ENCODE measurements at regions not wholly inside any gene's neighbourhood (a gene's known extent, or its start where the extent isn't known, plus 50 kb on each side); places are given as distances from the start of the nearest gene placed in this dataset.

DNA sequence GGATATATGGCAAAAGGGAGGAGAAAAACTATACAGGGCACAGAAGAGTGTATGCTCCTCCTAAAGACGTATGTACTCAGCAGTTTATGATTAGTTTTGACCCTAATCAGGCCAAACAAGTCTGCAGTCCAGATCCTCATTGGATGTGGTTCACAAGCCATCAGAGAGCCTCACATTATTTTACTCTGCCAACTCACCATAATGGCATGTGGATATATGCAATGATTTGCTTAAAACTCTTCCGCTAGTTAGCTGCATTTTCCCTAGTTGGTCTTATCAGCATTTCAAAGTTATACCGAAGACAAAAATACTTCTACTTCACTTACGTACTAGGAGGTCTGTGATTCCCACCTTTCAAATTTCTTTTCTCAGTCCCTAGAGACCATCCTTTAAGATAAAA, 198.4 kb downstream of the CMPK2 start:
- no peak for DNase-seq (ENCODE audit: low read depth)

DNA sequence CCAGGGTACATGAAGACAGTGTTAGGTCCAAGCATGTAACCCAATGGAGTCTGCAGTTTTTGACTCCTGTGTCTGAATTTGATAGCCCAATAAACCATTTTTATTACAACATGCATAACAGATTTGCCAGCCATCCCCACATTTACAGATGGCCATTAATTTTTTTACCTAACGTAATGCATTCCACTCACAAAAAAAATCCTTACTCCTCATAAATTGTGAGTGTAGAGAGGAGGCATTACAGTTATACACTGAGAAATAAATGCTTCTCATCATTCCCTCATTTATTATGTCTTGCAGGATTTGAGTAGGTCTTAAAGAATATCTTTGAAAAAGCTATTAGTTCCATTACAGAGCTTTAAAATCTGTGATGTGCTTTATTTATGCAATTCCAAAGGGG, 193.8 kb downstream of the CMPK2 start:
- DNase-seq (ENCODE audit: low read depth) = no peak

DNA sequence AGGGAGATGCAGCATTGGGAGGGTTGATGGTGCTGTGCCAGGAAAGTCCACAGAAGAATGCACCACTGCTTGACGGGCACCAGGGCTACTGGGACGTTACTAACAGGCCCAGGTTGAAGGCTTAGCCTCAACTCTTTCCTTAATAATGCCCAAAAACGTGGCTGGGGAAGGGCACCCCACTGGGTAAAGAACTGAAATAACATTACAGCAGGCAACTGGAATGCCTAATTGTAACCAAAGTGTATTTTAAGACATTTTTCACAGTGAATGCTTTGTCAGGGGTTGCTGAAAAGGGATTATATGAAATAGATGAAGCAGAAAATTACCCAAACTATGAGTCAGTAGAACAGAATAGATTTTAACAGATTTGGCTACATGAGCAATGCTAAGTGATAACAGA, 191.3 kb downstream of the CMPK2 start:
- DNase-seq (ENCODE audit: low read depth) = no peak

DNA sequence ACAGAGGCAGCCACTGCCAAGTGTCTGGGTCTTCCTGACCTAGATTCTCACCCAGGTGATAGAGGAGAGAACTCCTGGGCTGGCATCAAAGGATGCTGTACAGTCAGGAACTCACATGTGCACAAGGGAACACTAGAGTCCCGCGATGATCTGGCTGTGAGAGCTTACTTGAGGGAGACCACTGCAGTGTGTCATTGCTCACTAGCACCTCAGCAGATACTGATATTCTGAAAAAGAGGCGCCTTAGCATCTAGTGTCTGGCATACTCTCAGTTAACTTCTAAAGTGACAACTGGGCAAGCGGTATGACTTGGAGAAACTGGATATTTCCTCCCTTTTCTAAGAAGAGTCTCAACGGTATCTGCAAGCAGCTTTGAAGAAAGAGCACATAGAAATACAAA, 189.9 kb downstream of the CMPK2 start:
- no peak for DNase-seq (ENCODE audit: low read depth)

DNA sequence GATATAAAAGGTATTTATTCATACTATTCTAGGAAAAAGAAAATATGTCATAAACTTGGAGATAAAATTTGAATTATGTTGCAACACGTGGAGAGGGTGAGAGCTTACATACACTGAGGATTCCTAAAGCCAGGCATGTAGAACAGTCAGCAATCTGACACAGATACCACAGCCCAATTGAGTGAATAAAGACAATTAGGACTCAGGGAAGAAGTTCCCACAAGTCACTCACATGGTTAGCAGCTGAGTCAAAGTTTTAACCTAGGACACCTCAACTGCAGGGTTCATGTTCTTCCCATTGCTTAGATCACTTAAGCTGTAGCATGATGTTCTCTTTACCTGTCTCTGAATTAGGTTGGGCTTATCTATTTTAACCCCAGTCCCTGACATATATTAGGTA, 189.5 kb downstream of the CMPK2 start:
- DNase-seq (ENCODE audit: low read depth) = no peak

DNA sequence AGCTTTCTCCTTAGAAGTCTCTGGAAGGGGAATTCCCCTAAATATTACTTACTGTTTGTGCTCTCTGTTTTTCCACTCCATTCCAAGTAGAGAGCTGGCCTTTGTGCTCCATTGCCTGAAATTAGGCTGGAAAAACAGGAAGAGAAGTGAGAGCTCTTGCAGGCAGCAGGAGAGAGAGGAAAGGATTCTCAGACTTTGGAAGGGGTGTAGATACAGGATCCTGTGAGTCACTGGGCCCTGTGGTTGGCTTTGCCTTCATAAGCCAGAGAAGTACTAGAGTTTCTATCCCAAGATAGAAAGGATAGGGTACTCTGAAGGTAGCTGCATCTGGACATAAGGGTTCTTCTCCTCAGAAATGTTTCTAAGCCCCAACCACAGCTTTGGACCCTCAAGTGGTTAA, 188.9 kb downstream of the CMPK2 start:
- no peak for DNase-seq (ENCODE audit: low read depth)

DNA sequence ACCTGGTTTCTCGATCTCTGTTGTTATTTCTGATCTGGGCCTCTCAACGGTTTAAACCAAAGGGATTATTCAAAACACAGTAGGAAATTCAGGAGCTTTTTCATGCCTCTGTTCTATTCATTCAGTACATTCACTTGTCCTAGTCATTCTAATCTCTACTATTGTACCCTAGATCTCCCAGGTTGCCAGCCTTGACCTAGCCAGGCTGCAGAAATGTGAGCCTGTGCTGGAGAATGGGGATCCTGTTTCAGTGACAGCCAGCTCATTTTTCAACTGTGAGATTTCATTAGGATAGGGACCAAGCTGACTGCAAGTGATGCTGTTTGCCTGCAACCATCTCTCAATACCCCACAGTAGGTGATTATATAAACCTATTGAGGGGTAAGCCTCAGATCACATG, 186.2 kb downstream of the CMPK2 start:
- DNase-seq (ENCODE audit: low read depth) = no peak

DNA sequence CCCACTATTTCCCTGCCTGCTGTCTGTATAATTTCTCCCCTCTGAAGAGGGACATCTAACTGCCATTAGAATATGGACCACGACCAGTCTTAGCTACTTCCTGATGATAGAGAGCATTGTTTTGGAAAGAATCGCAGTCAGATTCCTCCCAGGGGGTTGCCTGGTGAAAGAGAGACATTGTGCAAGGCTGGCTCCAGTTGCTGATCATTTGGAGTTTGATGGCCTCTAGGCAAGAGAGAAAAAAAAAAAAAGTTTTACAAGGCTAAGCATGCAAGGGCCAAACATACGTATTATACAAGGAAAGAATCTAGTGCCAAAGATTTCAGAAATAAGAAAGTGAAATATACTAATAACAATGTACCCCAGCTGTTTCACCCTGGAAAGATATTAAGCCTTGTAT, 182.2 kb downstream of the CMPK2 start:
- no peak for DNase-seq (ENCODE audit: low read depth)

DNA sequence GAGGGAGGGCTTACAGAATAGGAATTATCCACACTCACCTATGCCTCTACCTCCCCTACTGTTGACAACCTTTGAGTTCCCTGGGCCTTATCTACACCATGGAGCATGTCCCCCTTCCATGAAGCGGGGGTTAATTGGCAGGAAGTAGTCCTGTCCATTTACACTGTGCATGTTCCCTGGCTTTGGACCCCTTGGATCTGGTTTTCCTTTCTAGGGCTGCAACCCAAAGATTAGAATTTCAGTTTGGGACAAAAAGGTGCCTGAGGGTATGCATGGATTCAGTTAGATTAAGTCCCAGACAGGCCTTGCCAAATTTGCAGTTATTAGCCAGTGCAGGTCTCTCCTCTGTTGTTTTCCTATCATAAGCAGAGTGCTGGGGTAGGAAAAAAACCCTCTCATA, 180.3 kb downstream of the CMPK2 start:
- DNase-seq (ENCODE audit: low read depth) = no peak

DNA sequence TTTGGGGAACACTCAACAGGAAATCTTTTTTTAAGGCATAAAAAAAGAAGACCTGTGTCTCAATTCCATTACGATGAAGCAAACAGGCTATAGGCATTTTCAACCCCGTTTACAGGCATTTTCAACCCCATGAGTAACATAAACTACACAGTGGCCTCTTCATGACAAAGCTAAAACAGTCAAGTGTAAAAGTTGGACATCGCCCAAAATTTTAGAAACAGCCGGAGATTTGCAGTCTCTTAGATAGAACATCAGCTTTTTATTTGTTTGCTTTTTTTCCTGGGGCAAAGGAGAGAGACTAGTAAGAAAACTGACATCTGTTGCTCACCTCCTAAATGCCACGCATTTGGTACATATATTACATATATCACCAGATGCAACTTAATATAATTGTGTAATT, 173.7 kb downstream of the CMPK2 start:
- DNase-seq (ENCODE audit: low read depth) = no peak

DNA sequence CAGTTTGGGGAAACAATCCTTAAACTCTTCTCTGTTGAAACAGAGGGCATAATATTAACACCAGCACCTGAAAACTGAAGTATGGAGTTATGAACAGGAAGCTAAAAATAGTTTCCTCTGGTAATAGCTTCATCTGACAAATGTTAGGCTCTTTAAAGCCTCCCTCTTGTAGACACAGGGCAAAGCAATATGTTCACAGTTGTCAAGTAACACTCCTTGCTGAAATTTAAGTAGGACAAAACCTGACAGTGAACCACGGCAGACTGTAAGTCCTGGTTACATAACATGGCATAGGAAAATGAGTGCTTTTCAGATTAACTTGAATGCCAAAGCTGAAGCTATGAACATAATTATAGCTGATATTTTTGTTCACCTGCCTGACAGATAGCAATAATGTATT, 172.9 kb downstream of the CMPK2 start:
- DNase-seq (ENCODE audit: low read depth) = no peak

DNA sequence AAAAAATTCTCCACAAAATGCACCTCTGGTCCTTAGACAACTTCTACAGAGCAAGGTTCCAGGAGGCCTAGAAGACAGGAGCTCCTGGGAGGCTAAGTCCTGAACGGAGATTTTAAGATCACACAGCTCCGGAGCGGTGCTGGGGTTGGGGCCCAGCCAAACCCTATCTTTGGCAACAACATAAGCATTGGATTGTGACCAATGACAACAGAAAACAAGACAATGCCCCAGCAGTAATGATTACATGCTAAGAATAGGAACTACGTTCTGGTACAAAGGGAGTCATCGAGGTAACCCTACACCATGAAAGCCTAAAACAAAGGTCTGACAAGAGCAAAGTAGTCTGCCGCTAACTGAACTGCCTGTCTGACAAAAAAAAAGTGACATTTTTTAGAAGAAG, 171.2 kb downstream of the CMPK2 start:
- no peak for DNase-seq (ENCODE audit: low read depth)

DNA sequence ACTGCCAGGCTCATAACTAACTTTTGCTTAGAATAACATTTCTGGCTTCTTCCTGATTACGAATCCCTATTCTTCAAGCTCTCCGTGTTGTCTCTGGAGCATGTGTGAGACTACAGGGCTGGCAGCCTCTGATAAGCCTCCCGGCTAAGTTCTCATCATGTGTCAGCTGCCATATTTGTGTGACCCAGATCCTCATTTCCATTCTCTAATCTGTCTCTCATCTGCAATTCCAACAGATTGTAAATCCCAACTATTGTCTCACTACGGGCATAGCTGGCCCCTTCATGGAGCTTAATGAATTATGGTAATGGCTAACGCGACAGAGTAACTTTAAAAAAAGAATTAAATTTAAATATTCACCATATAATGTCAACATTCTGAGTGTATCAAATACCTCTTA, 165.4 kb downstream of the CMPK2 start:
- DNase-seq (ENCODE audit: low read depth) = no peak

DNA sequence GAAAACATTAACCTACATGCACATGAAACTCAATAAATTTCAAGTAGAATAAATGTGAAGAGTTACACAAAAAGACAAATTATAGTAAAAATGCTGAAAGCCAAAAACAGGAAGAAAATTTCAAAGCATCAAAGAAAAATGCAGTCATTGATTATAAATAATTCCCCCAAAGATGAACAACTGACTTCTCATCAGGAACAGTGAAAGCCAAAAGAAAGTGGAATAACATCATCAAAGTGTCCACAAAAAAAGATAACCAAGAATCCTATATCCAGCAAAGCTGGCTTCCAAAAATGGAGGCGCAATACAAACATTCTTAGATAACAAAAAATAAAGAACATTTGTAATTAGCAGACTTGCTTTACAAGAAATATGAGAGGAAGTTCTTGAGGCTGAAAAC, 161.6 kb downstream of the CMPK2 start:
- no peak for DNase-seq (ENCODE audit: low read depth)

DNA sequence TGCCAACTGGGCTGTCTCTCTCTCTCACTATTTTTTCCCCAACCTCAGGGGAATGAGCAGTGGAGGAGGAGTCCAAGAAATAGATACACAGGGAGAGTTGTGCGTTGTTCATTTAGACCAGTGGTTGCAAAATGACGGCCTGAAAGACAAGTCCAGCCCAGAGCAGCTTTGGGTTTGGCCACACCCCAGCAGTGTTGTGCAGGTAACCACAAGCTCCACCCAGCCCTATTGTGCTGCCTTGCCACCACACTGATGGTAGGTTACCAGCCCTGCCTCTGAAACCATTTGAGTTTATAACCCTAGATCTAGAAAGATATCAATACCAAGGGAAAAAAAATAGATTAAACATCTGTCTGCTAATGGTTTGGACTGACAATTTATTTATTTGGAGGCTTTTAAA, 144.3 kb downstream of the CMPK2 start:
- DNase-seq (ENCODE audit: low read depth) = no peak

DNA sequence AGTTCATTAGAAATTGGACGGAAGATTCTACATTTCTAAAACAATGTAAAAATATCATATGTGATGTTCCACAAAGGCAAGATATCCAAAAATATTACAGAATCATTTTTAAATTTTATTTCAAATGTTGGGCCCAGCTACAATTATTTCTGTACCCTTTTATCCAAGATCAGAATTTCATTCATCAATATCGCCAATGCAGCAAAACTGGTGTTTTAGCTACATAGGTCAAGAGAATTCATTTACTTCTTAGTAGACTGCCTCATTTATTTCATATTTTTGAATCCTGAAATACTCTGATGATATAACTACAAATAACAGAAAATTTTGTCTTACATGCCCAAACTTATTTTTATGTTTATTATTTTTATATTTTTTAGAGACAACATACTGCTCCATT, 143.1 kb downstream of the CMPK2 start:
- DNase-seq (ENCODE audit: low read depth) = no peak

DNA sequence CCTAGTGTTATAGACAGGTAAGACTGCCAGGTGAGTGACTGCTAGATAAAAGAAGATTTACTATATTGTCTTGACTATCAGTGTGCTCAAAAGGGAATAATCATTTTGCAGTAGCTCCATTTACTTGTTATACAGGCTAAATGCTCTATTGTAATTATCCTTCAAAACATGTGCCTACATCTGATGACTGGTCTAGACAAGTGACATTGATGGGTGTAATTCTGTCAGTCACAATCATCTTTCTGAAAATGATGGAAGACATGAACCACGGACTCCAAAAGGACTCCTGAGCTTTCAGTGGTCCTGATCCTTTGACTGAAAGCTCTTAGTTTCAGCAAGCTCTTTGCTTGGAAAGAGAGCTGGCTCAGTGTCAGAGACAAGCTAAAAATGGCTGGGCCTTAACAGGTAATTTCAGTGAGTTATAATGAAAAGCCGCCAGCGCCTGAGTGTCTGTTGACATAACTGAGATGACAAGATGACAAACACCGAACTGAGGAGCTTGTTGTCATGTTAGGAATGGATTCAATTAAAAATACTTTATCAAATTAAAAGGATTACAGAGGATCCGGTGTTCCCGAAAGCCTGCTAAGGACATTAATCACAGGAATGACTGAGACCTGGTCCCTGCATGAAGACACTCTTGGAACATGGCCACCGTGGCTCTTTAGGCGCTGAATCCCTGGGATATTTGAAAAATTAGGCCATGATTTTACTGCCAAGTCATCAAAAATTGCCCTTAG, 141.7 kb downstream of the CMPK2 start:
- DNase-seq (ENCODE audit: low read depth) = no peak

DNA sequence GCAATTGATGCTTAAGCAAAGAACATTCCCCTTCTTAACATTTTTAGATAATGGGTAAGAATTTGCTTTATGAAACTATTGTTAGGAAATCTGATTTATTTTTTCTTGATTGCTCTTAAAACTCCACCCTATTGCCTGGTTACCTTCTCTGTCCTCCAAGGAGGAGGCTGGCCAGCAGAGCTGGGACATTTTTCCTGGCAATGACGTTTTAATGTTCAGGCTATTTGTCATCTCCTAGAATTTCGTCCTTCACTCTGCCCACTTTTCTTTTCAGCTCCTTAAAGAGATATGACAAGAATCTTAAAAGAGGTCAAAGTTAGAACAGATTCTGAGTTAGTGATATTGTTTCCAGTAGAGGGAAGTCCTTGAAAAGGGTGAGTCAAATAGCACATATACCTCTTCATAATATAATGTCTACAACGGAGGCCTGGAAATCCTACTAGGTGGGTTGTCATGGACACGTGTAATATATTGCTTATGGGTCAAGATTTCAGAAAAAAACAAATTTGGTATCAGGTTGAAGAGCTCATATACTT, 141.0 kb downstream of the CMPK2 start:
- DNase-seq (ENCODE audit: low read depth) = no peak

DNA sequence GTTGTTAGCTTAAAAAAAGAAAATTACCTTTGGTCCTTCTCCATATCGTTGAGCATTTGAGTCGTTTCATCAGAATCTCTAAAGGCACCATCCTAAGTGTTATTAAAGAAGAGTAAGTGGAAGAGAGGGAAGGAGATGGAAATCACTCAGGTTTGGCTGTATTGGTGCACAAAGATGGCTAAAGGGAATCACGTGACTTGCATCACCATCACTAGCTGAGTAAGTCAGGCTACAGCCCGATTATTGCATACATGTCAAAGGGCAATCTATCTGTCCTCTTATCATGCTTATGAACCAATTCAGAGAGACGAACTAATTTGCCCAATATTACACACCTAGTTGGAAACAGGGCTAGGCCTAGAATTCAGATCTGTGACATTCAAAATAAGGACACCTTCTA, 137.6 kb downstream of the CMPK2 start:
- no peak for DNase-seq (ENCODE audit: low read depth)

DNA sequence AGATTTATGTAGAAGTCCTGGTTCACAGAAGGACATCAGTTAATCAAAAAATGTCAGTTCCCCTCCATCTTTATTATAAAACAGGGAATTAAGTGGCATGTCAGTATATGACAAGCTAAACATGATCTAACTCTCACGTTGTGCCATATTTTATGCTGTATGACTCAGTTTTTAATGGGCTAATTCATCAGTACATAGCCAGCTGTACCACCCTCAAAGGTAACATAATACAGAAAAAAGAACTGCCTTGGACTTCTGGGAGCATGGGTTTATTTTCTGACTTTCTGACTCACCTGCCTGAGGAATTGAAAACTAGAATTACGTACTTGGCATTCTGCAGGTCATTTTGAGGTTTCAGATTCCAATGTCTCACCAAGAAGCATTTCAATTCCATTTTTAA, 135.7 kb downstream of the CMPK2 start:
- DNase-seq (ENCODE audit: low read depth) = no peak

DNA sequence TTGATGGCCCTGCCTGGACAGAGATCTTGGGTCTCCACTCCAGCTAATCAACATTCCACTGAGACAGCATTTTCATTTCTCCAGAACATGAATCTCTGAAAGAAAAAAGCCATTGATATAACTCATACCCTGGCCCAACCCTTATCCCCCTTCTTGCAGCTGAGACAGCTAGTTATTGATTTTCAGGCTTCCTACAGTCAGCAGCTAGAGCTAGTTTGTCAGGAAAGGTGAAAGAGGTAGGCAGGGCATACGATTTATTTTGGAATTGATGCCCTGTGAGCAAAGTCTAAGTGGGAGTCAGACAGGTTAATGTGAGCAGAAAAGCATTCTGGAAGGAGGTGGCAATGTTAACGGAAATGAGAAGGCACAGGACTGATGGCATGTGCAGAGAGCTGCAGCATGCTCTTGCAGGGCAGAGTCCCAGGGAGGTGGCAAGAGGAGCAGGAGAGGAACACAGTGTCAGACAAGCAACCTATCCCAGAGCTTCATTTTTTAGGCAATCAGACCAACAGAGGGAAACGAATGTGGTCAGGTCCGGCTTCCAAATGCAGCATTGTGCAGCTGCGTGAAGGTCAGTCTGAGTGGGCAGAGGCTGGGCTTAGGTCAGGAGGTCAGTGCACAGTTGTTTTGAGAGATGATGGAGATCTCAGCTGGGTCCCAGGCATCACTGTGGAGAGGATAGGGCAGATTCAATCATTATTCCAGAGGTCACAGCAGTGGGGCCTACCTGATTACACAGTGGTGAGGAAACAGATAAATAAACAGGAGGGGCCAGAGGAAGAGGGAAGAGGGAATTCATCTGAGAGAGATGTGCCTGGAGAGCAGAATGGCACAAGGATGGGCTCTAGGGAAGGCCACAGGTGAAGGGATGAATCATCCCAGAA, 134.8 kb downstream of the CMPK2 start:
- no peak for DNase-seq (ENCODE audit: low read depth)

DNA sequence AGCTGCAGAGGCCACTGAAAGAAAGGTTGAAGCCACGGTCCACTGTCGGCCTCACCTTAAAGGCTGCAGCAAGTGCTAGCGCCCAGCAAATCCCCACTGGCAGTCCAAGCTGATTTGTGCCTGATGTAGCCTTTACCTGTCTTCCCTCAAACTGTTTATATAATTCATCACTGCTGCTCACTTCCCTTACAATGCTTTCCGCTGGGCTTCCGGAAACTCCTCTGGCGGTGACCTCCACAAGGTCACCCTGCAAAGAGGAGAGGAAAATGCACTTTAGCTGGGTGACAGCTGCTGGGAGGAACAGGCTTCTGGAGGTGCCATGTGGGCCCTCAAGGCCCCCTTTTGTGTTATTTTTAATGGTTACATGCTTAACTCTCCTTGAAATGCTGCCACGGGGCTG, 126.2 kb downstream of the CMPK2 start:
- no peak for DNase-seq (ENCODE audit: low read depth)

DNA sequence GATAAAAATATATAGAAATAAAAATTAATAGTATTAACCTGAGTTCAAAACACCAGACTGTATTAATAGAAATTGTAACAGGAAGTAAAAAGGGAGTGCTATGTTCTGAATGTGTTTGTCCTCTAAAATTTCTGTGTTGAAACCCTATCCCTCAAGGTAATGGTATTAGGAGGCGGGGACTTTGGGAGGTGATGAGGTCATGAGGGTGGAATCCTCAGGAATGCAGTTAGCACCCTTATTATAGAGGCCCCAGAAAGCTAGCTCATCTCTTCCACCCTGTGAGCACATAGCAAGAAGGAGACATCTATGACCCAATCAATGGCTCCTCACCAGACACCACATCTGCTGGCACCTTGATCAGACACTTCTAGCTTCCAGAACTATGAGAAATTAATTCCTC, 124.5 kb downstream of the CMPK2 start:
- DNase-seq (ENCODE audit: low read depth) = no peak
